ENCODE measurements at regions not wholly inside any gene's neighbourhood (a gene's known extent, or its start where the extent isn't known, plus 50 kb on each side); places are given as distances from the start of the nearest gene placed in this dataset.

DNA sequence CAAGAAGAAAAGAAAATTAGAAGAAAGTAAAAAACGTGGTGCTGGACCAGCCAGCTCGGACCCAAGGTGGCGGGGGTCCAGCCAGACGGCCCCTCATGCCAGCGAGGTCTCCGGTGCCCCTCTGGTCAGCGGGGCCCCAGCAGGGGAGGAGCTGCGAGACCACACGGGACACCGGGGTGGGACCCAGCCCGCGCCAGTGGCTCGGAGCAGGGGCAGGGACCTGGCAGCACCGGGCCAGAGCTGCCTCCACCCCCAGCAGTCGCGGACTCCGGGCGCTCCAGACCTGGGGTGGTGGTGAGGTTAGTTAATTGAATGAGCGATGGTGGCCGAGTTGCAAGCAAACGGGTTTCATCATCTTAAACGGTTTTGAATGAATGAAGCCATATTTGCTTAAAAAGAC is 289.9 kb upstream of the MC4R start:
- TF ChIP-seq, protein P1, sequence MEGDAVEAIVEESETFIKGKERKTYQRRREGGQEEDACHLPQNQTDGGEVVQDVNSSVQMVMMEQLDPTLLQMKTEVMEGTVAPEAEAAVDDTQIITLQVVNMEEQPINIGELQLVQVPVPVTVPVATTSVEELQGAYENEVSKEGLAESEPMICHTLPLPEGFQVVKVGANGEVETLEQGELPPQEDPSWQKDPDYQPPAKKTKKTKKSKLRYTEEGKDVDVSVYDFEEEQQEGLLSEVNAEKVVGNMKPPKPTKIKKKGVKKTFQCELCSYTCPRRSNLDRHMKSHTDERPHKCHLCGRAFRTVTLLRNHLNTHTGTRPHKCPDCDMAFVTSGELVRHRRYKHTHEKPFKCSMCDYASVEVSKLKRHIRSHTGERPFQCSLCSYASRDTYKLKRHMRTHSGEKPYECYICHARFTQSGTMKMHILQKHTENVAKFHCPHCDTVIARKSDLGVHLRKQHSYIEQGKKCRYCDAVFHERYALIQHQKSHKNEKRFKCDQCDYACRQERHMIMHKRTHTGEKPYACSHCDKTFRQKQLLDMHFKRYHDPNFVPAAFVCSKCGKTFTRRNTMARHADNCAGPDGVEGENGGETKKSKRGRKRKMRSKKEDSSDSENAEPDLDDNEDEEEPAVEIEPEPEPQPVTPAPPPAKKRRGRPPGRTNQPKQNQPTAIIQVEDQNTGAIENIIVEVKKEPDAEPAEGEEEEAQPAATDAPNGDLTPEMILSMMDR (IDR thresholded peaks at IDR 0.05): no peak
- no peak for TF ChIP-seq POLR2A (IDR thresholded peaks at IDR 0.05)
